SK-N-SH (cell line): ENCODE measurements at regions not wholly inside any gene's neighbourhood (a gene's known extent, or its start where the extent isn't known, plus 50 kb on each side); places are given as distances from the start of the nearest gene placed in this dataset.

ENCODE experiments used
- CTCF ChIA-PET: fragments of 300-600, 350-600 bp; formaldehyde crosslinking; extraction: SDS; loops from one replicate; lab custom pipeline; 2021; lab: Yijun Ruan, JAX
- POLR2A ChIA-PET: fragments of 350-600 bp; sonication (Branson Sonifier 250); formaldehyde crosslinking; extraction: SDS; loops from one replicate; lab custom pipeline; 2020; ENCODE audit warnings: antibody characterized with exemption, inconsistent platforms; lab: Yijun Ruan, JAX
- DNase-seq: peaks from one replicate; pipeline ENCODE4 v3.0.0; 2012
- H2AFZ ChIP-seq: fragments of 200-600 bp; sonication (generic); 2 replicates; pipeline ENCODE4 v1.8.1; 2016; ENCODE audit warnings: antibody characterized with exemption, mild to moderate bottlenecking, low read depth
- H3F3A ChIP-seq: fragments of 200-600 bp; sonication (generic); replicated peaks from 2 replicates; pipeline ENCODE3; 2016; ENCODE audit warnings: antibody characterized with exemption, mild to moderate bottlenecking; ENCODE audit not compliant: insufficient read depth
- H3K27ac ChIP-seq, 2 experiments: fragments of 200-500 bp in 1 of 2; fragments of 200-600 bp in 1 of 2; sonication (Bioruptor generic) in 1 of 2; sonication (generic), shearing (Covaris generic) in 1 of 2; 2 replicates each; pipeline versions ENCODE4 v1.5.1 to v1.6.1; 2014 to 2016; ENCODE audit warnings: low read depth in 2 of 2, inconsistent platforms in 1 of 2, low read length in 1 of 2, mild to moderate bottlenecking in 1 of 2, mixed read lengths in 1 of 2
- H3K27me3 ChIP-seq: fragments of 200-600 bp; sonication (generic), shearing (Covaris generic); 2 replicates; pipeline ENCODE4 v1.6.1; 2016; ENCODE audit warnings: mixed run types; ENCODE audit not compliant: insufficient read depth
- H3K36me3 ChIP-seq, 2 experiments: fragments of 200-500 bp in 1 of 2; fragments of 200-600 bp in 1 of 2; sonication (Bioruptor generic) in 1 of 2; sonication (generic) in 1 of 2; replicated peaks in 1 of 2; 2 replicates each; pipeline versions ENCODE3 to v1.5.1; 2014 to 2016; ENCODE audit warnings: low read length in 1 of 2, mild to moderate bottlenecking in 1 of 2; ENCODE audit not compliant: insufficient read depth in 2 of 2, control insufficient read depth in 1 of 2
- H3K4me1 ChIP-seq, 2 experiments: fragments of 200-500 bp in 1 of 2; fragments of 200-600 bp in 1 of 2; sonication (Bioruptor generic) in 1 of 2; sonication (generic), shearing (Covaris generic) in 1 of 2; 2 replicates each; pipeline versions ENCODE4 v1.5.1 to v1.6.1; 2014 to 2016; ENCODE audit warnings: low read depth in 1 of 2, low read length in 1 of 2, mixed run types in 1 of 2; ENCODE audit not compliant: insufficient read depth in 2 of 2, control insufficient read depth in 1 of 2
- H3K4me2 ChIP-seq: fragments of 200-600 bp; sonication (generic), shearing (Covaris generic); 2 replicates; pipeline ENCODE4 v1.6.1; 2017; ENCODE audit warnings: mixed run types
- H3K4me3 ChIP-seq, 2 experiments: fragments of 200-500 bp in 1 of 2; fragments of 200-600 bp in 1 of 2; sonication (Bioruptor generic) in 1 of 2; sonication (generic), shearing (Covaris generic) in 1 of 2; 2 replicates each; pipeline versions ENCODE4 v1.5.1 to v1.8.1; 2014 to 2016; ENCODE audit warnings: low read depth in 2 of 2, inconsistent platforms in 1 of 2, low read length in 1 of 2, mild to moderate bottlenecking in 1 of 2, mixed read lengths in 1 of 2, moderate library complexity in 1 of 2
- H3K79me2 ChIP-seq: fragments of 200-600 bp; sonication (generic); 2 replicates; pipeline ENCODE4 v1.8.1; 2017; ENCODE audit warnings: mild to moderate bottlenecking; ENCODE audit not compliant: insufficient read depth
- H3K9ac ChIP-seq: fragments of 200-600 bp; sonication (generic); 2 replicates; pipeline ENCODE4 v1.6.1; 2017; ENCODE audit warnings: mixed run types
- H3K9me2 ChIP-seq: fragments of 200-600 bp; sonication (generic); 2 replicates; pipeline ENCODE4 v1.6.1; 2017; ENCODE audit warnings: mixed run types
- H3K9me3 ChIP-seq: fragments of 200-600 bp; sonication (generic); 2 replicates; pipeline ENCODE4 v1.6.1; 2017; ENCODE audit warnings: mixed run types, mild to moderate bottlenecking, moderate library complexity
- H4K20me1 ChIP-seq: fragments of 200-600 bp; sonication (generic); 2 replicates; pipeline ENCODE4 v1.6.1; 2017; ENCODE audit warnings: mild to moderate bottlenecking, mixed run types; ENCODE audit not compliant: insufficient read depth
- ELF1 ChIP-seq: IDR thresholded peaks from 2 replicates; pipeline ENCODE4 v1.4.0; 2012
- FOXM1 ChIP-seq: IDR thresholded peaks from 2 replicates; pipeline ENCODE4 v1.4.0; 2012; ENCODE audit warnings: low read depth, mild to moderate bottlenecking
- JUND ChIP-seq: IDR thresholded peaks from 2 replicates; pipeline ENCODE4 v1.4.0; 2012
- MEF2A ChIP-seq: IDR thresholded peaks from 2 replicates; pipeline ENCODE4 v1.4.0; 2012; ENCODE audit warnings: low read depth, borderline replicate concordance
- MXI1 ChIP-seq: IDR thresholded peaks from 2 replicates; pipeline ENCODE4 v1.6.1; 2012; ENCODE audit warnings: mild to moderate bottlenecking, low read depth, low read length, improper control_type of control experiment
- NFIC ChIP-seq: IDR thresholded peaks from 2 replicates; pipeline ENCODE4 v1.4.0; 2012; ENCODE audit warnings: borderline replicate concordance
- RAD21 ChIP-seq: IDR thresholded peaks from 2 replicates; pipeline ENCODE4 v1.6.1; 2012; ENCODE audit warnings: mild to moderate bottlenecking, low read length
- RCOR1 ChIP-seq: fragments of 150-350 bp; IDR thresholded peaks from 2 replicates; pipeline ENCODE4 v1.6.1; 2017; ENCODE audit warnings: antibody characterized with exemption, low read length
- RXRA ChIP-seq: IDR thresholded peaks from 2 replicates; pipeline ENCODE4 v1.4.0; 2012; ENCODE audit warnings: low read depth, mild to moderate bottlenecking, borderline replicate concordance
- TAF1 ChIP-seq: IDR thresholded peaks from 2 replicates; pipeline ENCODE4 v1.6.1; 2012; ENCODE audit warnings: low read depth, mild to moderate bottlenecking, low read length, moderate library complexity, borderline replicate concordance
- TCF12 ChIP-seq: IDR thresholded peaks from 2 replicates; pipeline ENCODE4 v1.4.0; 2012
- TEAD4 ChIP-seq: IDR thresholded peaks from 2 replicates; pipeline ENCODE4 v1.4.0; 2012; ENCODE audit warnings: mild to moderate bottlenecking, borderline replicate concordance; ENCODE audit not compliant: insufficient read depth
- YY1 ChIP-seq: IDR thresholded peaks from 2 replicates; pipeline ENCODE4 v1.4.0; 2012; ENCODE audit warnings: low read depth, mild to moderate bottlenecking
- WGBS: methylation state at CpG from one replicate; pipeline ENCODE4 v1.1.6; 2017; ENCODE audit warnings: low lambda C conversion rate; 5-methylcytosine and 5-hydroxymethylcytosine counted together
- TF ChIP-seq, protein P1 (sequence below): fragments of 200-600 bp; sonication (generic); IDR thresholded peaks from 2 replicates; pipeline ENCODE4 v1.6.1; 2017; ENCODE audit warnings: antibody characterized with exemption, mild to moderate bottlenecking, moderate library complexity
- TF ChIP-seq, protein P2 (sequence below): IDR thresholded peaks from 2 replicates; pipeline ENCODE4 v1.4.0; 2012; ENCODE audit warnings: low read depth, borderline replicate concordance
- TF ChIP-seq, protein P3 (sequence below): fragments of 150-350 bp; IDR thresholded peaks from 2 replicates; pipeline ENCODE4 v1.6.1; 2016; ENCODE audit warnings: mild to moderate bottlenecking, low read depth, low read length

DNA sequence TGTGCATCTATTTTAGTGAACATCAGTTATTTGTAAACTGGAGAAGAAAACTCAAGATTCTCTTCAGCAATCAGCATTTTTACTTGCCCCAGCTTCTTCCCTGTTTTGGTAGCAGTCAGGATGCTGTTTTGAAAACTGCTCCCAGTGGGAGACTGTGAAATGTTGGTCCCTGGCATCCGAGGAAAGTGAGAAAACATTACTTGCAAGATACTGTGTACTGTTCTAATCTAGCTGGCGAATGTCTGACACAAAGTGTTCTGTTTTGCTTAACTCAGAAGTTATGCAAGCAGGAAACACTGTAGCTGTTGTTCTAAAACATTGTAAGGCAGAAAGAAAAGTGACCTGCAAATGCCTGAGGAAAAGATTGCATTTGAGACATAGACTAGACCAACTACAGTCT, 171.8 kb upstream of the POM121L12 start (continued):
- TF ChIP-seq, protein P1, sequence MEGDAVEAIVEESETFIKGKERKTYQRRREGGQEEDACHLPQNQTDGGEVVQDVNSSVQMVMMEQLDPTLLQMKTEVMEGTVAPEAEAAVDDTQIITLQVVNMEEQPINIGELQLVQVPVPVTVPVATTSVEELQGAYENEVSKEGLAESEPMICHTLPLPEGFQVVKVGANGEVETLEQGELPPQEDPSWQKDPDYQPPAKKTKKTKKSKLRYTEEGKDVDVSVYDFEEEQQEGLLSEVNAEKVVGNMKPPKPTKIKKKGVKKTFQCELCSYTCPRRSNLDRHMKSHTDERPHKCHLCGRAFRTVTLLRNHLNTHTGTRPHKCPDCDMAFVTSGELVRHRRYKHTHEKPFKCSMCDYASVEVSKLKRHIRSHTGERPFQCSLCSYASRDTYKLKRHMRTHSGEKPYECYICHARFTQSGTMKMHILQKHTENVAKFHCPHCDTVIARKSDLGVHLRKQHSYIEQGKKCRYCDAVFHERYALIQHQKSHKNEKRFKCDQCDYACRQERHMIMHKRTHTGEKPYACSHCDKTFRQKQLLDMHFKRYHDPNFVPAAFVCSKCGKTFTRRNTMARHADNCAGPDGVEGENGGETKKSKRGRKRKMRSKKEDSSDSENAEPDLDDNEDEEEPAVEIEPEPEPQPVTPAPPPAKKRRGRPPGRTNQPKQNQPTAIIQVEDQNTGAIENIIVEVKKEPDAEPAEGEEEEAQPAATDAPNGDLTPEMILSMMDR: no peak
- TF ChIP-seq RAD21 (no peak), NFIC (no peak), RCOR1 (no peak), ELF1 (no peak), YY1 (no peak), TCF12 (no peak), RXRA (no peak), MEF2A (no peak)
- TF ChIP-seq, protein P2, sequence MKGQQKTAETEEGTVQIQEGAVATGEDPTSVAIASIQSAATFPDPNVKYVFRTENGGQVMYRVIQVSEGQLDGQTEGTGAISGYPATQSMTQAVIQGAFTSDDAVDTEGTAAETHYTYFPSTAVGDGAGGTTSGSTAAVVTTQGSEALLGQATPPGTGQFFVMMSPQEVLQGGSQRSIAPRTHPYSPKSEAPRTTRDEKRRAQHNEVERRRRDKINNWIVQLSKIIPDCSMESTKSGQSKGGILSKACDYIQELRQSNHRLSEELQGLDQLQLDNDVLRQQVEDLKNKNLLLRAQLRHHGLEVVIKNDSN: no peak
- TF ChIP-seq, protein P3, sequence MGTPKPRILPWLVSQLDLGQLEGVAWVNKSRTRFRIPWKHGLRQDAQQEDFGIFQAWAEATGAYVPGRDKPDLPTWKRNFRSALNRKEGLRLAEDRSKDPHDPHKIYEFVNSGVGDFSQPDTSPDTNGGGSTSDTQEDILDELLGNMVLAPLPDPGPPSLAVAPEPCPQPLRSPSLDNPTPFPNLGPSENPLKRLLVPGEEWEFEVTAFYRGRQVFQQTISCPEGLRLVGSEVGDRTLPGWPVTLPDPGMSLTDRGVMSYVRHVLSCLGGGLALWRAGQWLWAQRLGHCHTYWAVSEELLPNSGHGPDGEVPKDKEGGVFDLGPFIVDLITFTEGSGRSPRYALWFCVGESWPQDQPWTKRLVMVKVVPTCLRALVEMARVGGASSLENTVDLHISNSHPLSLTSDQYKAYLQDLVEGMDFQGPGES: no peak

DNA sequence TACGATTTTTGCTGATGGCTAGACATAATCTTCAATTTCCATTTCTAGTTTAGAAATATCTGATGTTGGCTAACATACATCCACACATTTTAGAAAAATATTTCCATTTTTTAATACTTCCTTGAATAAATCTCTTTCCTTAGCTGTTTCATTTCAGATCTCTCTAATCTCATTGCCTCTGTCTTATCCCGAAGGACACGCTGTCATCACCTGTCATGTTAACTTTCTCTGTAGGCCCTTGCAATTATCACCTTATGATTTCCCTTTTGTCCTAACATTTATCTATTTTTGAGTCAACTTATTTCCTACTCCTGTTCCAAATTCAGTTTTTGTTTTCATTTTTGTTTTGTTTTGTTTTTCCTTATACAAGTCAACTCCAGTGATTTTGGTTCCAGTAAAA, 173.1 kb upstream of the POM121L12 start:
- Histone ChIP-seq H3K9me3 (peaks cover 3% of the 10 kb centered on the region; the same call in 1 of the 2 replicates), H3K4me1 (no peaks in the 10 kb centered on the region; a peak in 1 of 4 replicates), H4K20me1 (no peaks in the 10 kb centered on the region), H3K4me2 (no peak overlapping the region), H3K79me2 (no peaks in the 10 kb centered on the region), H3K36me3 (no peaks in the 10 kb centered on the region), H3K9me2 (no peaks in the 10 kb centered on the region), H3K4me3 (no peak overlapping the region), H3K27me3 (no peaks in the 10 kb centered on the region), H3F3A (no peaks in the 10 kb centered on the region), H3K27ac (no peak overlapping the region), H2AFZ (no peak overlapping the region), H3K9ac (no peak overlapping the region)
- 65% methylated on average over 3 of the region's 3 CpGs for WGBS
- DNase-seq: no peak
- TF ChIP-seq FOXM1: no peak
- no peak for TF ChIP-seq TAF1
- no peak for TF ChIP-seq YY1
- TF ChIP-seq, protein P3: no peak
- TF ChIP-seq, protein P2: no peak
- no peak for TF ChIP-seq MXI1
- no peak for TF ChIP-seq JUND
- no peak for TF ChIP-seq TEAD4
- ChIA-PET POLR2A (no interaction called here), CTCF (interaction anchor here (1.1 kb wide), 1 partner anchor 50 kb away, joined by 4 read pairs; no protein-coding TSS in a partner anchor)
